ENCODE measurements at regions not wholly inside any gene's neighbourhood (a gene's known extent, or its start where the extent isn't known, plus 50 kb on each side); places are given as distances from the start of the nearest gene placed in this dataset.
"Not testable (repeated sequence)": the region's sequence is repeated elsewhere in the genome, so short reads cannot be mapped to it uniquely, and the experiment has no call there.

DNA sequence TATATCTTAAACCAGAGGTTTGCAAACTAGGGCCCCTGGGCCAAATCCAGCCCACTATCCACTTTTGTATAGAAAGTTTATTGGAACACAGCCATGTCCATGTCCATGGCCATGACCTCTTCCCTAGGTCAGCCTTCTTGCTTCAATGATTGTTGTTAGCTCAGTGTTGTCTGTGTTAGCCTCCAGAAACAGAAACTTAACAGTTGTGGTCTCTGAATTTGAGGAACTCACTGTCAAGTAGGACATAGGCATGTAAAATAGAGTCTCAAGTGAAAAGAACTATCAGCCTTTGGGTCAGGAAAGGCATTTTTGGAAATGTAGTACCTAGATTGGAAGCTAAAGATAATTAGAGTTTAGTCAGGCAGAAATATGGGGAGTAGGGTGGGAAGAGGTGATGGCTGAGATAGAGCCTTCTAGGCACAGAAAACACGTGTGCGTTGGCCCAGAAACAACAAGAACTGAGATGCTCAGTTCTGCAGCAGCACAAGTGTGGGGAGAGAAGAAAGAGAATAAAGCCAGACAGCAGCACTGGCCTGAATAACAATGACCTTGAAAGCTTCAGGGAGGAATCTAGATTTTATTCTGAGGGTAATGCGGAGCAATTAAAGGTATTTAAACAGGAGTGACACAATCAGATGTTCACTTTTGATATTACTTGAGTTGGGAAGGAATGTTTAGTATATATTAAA, 87.0 kb upstream of the OLIG3 start:
- in situ Hi-C loops (cut with HindIII; ENCODE audit: low sequenced_read_pairs), result no loop called here
- H3K4me3 ChIP-seq (ENCODE audit: low read depth, low read length), result no peak overlapping the region
- no peak for DNase-seq (ENCODE audit: low read depth, low spot score)
- TF ChIP-seq, protein P1, sequence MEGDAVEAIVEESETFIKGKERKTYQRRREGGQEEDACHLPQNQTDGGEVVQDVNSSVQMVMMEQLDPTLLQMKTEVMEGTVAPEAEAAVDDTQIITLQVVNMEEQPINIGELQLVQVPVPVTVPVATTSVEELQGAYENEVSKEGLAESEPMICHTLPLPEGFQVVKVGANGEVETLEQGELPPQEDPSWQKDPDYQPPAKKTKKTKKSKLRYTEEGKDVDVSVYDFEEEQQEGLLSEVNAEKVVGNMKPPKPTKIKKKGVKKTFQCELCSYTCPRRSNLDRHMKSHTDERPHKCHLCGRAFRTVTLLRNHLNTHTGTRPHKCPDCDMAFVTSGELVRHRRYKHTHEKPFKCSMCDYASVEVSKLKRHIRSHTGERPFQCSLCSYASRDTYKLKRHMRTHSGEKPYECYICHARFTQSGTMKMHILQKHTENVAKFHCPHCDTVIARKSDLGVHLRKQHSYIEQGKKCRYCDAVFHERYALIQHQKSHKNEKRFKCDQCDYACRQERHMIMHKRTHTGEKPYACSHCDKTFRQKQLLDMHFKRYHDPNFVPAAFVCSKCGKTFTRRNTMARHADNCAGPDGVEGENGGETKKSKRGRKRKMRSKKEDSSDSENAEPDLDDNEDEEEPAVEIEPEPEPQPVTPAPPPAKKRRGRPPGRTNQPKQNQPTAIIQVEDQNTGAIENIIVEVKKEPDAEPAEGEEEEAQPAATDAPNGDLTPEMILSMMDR (IDR thresholded peaks at IDR 0.05; ENCODE audit: low read depth, low read length), result no peak

DNA sequence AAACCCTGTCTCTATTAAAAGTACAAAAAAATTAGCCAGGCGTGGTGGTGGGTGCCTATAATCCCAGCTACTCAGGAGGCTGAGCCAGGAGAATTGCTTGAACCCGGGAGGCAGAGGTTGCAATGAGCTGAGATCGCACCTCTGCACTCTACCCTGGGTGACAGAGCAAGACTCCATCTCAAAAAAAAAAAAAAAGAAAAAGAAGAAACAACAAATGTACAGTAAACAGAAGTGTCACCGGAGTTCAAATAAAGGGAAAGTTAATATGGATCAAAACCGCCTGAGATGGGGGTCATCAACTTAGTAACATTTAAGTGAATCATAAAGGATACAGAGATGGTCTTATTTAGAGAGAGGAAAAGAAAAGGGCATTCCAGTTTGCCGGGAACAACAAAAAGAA, 89.3 kb upstream of the OLIG3 start:
- in situ Hi-C loops (cut with HindIII; ENCODE audit: low sequenced_read_pairs); DNase-seq (ENCODE audit: low read depth, low spot score); H3K4me3 ChIP-seq (ENCODE audit: low read depth, low read length): not testable (repeated sequence)

DNA sequence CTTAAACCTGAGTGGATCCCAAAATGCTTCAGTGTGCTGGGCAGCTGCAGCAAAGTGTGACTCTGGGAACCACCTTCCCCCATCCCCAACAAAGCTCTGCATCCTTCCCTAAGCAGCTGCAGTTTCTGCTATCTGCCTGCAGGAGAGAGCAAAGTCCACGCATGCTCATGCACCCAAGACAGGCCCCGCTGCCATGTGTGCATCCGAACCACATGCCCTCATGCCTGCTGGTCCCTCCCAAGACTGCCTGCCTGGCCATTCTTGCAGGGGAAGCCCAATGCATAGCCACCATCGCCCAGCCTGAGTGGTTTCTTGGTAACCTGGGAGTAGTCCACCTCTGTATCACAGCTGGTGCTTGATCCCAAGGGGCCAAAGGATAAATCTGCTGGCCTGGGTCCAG, 94.3 kb upstream of the OLIG3 start:
- DNase-seq (ENCODE audit: low read depth, low spot score), result no peak
- in situ Hi-C loops (cut with HindIII; ENCODE audit: low sequenced_read_pairs), result no loop called here
- no peak overlapping the region for H3K4me3 ChIP-seq (ENCODE audit: low read depth, low read length)
- TF ChIP-seq, protein P1 (IDR thresholded peaks at IDR 0.05; ENCODE audit: low read depth, low read length), result no peak

DNA sequence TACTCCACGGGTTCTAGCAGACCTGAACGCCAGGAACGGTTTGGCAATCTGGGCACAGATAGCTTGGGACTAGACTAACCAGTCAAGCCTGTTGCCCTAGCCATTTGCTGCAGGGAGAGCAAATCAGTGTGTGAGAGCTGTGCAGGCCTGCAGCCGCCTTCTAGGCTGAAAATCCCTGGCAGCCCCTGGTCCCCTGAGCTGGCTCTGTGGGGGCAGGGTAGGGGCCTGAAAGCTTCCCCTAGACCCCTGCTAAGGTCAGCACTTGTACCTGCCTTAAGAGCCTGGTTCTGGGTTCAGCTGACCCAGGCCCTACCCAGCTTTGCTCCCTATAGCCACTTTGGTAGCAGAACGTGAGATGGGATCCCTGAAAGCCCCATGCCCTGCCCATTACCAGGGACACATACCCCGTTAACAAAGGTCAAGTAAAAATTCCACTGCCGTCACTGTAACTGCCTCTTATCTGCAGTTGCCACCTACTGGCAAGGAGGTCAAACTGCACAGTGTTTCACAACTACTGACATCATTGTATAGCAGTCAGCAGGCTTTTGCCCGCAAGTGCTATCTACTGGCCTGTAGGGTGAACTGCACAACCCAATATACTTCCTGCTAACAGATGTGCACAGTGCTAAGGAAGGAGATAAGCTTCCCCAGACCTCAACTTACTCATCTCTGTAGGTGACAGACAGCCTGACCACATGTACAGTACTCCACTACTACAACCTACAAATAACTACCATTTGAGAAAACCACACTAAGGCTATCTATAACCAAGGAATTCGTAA, 95.1 kb upstream of the OLIG3 start:
- in situ Hi-C loops (cut with HindIII; ENCODE audit: low sequenced_read_pairs), result no loop called here
- TF ChIP-seq, protein P1 (IDR thresholded peaks at IDR 0.05; ENCODE audit: low read depth, low read length), result peak; percentile 49
- H3K4me3 ChIP-seq (ENCODE audit: low read depth, low read length), result no peak overlapping the region
- DNase-seq (ENCODE audit: low read depth, low spot score), result peak; percentile 31

DNA sequence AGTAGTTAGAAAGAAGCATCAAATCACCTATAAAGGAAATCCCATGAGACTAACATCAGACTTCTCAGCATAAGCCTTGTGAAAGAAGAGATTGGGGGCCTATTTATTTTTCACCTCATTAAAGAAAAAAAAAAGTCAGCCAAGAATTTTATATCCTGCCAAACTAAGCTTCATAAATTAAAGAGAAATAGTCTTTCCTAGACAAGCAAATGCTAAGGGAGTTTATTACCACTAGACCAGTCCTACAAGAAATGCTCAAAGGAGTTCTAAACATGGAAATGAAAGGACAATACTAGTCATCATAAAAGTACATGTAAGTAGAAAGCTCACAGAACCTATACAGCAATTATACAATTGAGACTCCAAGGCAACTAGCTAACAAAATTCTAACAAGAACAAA, 96.5 kb upstream of the OLIG3 start:
- TF ChIP-seq, protein P1 (IDR thresholded peaks at IDR 0.05; ENCODE audit: low read depth, low read length), result no peak
- no peak overlapping the region for H3K4me3 ChIP-seq (ENCODE audit: low read depth, low read length)
- DNase-seq (ENCODE audit: low read depth, low spot score), result no peak
- in situ Hi-C loops (cut with HindIII; ENCODE audit: low sequenced_read_pairs), result no loop called here

DNA sequence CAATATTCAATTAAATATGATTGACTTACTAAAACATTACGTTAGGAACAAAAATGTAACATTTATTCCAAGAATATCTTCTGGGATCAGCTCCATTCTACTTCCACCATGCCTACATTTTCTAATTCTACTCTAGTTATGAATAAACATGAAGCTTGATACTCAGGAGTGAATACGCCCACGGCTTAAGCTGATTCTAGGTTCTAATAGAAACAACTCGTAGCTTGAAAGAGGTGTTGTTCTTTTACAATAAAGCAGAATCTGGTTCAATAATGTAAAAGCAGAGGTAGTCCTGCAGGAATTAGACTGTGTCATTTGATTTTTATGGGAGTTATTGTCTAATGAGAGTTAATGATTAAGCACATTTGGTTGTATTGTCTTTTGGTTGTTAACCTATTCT, 107.3 kb upstream of the OLIG3 start:
- H3K4me3 ChIP-seq (ENCODE audit: low read depth, low read length), result no peak overlapping the region
- DNase-seq (ENCODE audit: low read depth, low spot score), result no peak
- in situ Hi-C loops (cut with HindIII; ENCODE audit: low sequenced_read_pairs), result no loop called here
- TF ChIP-seq, protein P1 (IDR thresholded peaks at IDR 0.05; ENCODE audit: low read depth, low read length), result no peak
